Endometrium (tissue), 2 donors: ENCODE measurements at regions not wholly inside any gene's neighbourhood (a gene's known extent, or its start where the extent isn't known, plus 50 kb on each side); places are given as distances from the start of the nearest gene placed in this dataset.

Experiments used
- FAIRE-seq: peaks from 2 replicates; lab custom pipeline; 2012; peaks lifted over from hg19 to GRCh38; lab: Jason Lieb, UNC
- donor health status: control.
- donor health status: control.

DNA sequence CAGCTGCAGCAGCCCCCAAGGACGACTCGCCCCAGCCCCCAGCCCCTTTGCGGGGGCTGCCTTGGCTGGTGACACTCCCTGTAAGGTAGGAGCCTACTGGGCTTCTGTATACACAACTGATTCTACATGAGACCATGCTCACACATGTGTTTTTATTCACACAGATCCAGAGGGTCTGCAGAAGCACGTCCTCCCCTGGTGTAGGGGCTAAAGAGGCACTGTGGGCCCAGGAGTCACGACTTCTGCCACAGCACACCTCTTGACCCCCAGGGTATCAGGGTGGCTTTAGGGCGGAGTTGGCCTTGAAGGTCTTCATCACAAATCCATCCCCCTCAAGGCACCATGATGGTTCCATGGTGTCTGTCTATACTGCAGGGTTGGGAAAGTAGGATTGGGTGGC, 931.2 kb downstream of the TBC1D22A start:
- no peak for FAIRE-seq

DNA sequence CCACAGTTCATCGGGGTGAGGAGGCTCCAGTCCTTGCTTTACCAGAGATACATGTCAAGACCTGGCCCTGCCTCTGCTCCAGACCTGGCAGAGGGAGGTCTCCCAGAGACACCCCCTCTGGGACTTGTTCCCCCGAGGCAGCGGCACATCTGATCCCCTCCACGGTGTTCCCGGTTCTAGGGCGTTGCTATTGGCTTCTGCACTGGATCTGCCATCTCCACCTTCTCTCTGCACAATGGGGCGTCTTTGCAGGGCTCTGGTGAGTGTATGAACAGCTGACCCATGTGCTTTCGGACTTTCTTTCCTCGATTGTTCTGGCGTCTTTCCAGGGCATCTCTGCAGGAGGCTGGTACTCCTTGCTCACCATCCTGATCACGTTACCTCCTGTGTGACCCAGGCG, 930.4 kb downstream of the TBC1D22A start:
- no peak for FAIRE-seq

DNA sequence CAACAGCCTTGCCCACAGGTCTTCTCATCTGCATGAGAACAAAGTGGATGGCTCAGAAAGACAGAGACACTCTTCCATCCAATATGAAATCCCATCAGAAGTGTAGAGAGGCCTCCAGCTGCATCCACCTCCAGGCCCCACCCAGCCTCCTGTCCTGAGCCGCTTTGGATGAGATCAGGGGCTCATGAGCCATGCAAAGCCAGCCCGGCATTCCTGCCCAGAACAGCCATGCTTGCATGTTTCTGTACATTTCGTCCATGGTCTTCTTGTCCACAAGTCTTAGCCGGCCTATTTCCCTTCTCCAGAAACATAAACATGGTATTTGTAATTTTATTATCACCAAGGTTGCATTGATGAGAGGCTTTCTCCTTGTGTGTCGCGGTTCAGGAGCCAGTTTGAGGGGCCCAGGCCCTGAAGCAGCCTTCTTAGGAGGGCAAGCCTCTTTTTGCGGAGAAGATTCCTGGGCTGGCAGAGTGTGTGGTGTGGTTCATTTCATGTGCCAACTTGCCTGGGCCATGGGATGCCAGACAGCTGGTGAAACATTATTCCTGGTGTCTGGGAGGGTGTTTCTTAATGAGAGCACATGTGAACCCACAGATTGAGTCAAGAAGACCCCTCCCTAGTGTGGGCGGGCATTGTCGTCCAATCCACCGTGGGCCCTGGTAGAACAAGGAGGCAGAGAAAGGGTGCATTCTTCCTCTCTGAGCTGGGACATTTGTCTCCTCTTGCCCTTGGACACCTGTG, 928.9 kb downstream of the TBC1D22A start:
- no peak for FAIRE-seq

DNA sequence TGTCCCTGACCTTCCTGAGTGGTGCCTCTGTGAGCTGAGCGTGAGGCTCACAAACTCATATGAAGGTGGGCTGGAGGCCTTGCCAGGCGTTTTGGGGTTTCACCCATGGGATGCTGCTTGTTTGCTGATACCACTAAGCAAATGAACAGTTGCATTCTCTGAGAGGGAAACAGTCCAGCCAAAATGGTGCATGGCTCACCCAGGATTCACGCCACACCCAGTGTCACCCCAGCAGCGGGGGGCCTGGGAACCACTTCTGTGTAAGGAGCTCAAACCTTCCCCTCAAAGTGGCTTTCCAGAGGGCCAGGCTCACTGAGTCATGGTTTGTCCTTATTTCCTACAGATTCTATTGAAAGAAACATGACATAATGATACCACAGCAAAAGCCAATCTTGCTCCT, 928.1 kb downstream of the TBC1D22A start:
- FAIRE-seq = no peak

DNA sequence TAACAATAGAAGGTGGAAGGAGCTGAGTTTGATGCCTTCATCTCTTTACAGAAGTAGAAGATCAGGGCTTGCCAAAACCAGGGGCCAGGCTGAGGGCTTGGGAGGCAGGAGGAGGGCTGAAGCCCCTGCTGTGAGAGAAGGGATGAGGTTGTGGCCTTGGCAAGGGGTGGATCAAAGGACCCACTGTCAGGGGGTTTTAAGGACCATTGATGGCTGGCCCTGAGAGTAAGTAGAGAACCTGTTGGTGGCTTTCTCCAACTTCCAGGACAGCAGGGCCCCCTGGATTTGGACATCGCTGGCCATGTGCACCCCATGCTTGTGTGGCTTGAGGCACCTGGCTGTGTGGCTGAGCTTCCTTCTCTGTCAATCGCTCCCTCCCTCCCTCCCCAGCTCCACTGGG, 927.7 kb downstream of the TBC1D22A start:
- no peak for FAIRE-seq

DNA sequence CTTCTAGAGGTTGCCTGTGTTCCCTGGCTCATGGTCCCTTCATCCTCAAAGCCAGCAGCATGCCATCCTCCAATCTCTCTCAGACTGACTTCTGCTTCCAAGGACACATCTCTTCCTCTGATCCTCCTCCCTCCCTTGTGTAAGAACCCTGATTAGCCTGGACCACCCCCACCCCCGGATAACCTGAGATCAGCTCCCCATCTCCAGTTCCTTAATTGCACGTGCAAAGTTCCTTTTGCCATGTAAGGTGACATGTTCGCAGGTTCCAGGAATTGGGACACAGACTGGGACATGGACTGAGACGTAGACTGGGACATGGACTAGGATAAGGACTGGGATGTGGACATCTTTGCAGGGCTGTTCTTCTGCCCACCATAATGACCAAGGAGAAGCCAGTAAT, 925.3 kb downstream of the TBC1D22A start:
- FAIRE-seq = no peak

DNA sequence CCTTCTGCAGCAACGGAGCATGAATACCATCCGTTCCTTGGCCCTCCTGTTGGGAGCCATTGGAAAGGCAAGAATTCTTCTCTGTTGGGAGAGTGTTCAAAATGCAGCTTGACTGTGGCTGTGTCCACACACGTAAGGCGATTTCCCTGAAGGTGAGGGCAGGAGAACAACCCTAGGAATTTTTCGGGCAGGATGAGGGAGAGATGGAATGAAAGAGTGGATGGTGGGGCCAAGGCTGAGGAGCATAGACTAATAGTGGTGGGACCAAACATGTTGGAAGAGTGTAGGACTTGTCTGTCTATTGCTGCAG, 924.9 kb downstream of the TBC1D22A start:
- FAIRE-seq = no peak

DNA sequence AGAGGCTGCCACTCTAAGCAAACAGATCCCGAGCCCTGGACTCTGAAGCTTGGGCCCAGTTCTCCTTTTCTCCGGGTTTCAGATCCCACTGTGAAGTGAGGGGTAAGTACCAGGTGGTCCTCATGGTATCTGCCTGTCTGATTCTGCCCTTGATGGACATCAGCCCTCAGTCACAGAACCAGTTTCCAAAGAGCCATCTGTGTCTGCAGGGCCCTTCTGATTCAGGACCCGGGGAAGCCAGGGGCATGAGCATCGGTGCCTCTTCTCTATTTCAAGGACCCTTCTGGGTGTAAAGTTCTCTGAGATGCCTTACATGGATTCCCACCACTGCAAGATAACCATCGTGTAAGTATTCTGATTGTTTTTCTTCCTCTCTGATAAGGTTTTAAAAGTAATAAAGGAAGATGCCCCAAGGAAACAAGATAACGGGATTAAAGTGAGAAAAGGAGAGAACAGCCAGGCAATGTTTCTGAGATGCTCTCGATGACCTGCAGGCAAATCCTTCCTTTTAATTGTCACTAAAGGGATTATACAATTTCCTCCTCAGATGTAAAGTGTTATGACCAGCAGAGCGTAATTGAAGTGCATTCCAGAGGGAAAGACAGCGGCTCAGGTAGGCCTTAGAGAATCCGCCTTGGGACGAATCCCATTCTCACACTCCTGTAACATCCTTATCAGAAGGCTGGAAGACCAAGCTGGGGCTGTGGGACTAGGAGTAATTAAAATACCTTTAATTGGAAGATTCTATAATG, 924.3 kb downstream of the TBC1D22A start:
- FAIRE-seq = no peak

DNA sequence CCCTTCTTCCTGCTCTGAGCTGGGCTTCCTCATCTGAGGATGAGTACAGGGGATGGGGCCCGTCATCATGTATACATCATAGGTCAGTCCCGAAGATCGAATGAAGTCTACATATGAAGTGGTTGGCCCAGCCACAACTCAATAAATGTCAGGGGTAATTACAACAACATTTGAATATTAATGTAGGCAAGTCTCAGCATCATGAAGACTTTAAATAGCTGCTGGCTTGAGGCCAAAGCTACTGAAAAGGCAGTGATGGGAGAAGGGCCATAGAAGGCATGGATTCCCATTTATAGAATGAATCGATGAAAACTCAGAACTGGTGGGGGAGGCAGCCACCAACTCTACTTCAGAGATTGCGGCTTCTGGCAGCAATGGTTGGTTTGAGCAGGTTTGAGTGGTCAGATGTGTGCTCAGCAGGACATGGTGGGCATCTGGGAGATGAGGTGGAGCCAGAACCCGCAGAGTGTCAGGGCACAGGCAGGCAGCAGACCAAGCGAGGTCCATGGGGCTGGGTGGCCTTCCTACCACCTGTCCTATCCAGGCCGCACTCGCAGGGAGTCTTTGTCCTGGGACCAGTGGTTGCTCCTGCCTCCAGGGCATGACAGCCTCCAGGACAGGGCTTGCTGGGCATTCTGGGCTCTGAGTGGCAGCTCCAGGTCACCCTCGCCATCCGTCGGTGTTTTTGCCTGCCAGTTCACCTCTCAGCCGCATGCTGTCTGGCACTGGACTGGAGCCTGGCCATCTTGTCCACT, 919.1 kb downstream of the TBC1D22A start:
- no peak for FAIRE-seq

DNA sequence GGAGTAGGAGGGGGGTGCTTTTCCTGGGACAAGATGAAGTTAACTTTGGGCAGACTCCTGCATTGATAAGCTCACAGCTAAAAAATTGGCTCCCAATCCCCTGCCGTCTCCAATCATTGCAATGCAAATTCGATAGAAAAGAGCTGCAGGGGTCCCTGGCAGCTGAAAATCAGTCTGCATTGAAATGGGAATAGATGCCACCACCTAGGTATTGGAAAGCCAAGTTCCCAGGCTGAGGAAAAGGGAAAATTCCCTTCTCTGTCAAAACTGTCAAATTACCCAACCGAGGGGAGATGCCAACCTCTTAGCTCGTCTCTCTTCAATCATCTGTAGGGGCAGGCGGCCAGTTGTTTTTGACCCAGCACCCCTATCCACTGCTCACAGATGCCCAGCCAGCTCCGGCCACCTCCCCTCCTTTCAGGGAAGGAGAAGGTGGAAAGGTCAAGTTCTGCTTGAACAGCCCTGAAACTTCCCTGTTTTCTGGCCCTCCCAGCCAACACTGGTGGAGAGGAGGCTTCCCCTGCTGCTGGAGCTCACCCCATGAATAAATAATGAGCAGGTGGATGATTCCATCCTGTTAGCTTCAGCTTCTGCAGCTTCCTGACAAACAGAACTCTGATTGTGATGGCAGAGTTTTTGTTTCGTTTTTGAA, 916.3 kb downstream of the TBC1D22A start:
- FAIRE-seq = no peak

DNA sequence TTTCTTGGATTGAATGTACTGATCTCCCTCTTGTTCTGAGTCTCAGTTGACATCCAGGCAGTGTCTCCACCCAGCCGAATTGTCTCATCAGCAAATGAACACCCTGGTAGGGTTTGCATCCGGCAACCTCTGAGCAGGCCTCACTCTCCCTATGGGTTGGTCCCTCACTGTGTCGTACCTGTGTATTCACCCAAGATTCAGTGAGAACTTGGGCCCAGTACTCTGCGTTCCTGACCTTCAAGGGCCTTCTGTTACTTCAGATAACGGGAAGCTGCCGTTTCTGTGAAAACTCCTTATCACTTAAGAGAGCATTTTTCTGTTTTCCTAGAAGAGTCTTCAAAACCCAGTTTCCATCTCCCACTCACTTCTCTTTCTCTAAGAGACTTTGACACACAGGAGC, 915.6 kb downstream of the TBC1D22A start:
- no peak for FAIRE-seq

DNA sequence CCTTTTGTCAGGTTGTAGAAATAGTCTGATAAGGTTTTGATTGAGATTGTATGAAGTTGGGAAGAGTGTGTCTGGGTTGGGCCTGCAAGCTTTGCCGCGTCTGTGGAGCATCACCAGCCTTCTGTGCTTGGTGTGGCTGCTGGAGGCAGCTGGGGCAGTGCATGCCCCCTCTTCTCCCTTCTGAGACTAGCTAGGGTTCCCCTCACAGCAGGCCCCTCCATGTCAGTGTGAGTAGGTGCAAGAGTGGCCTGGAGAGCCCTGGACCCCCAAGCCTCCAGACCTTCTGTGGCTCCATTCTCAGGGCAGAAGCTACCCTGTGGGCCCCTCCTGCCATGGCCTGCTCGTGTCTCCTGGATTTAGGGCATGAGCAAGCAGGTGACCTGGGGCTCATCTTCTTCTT, 914.2 kb downstream of the TBC1D22A start:
- no peak for FAIRE-seq

DNA sequence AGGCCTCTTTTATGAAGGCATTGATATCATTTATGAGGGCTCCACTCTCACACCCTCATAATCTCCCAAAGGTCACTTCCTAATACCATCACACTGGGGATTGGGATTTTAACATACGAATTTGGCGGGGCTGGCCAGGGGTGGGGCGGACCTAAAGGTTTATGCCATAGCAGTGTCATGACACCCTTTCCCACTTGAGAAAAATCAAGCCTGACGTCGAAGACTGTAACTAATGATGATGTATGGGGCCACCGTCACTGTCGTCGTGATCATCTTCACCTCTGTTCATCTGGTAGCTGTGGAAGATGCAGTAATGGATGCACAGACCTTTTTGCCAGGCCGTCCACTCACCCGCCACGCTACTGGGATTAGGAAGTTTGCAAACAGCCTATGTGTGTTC, 912.1 kb downstream of the TBC1D22A start:
- no peak for FAIRE-seq

DNA sequence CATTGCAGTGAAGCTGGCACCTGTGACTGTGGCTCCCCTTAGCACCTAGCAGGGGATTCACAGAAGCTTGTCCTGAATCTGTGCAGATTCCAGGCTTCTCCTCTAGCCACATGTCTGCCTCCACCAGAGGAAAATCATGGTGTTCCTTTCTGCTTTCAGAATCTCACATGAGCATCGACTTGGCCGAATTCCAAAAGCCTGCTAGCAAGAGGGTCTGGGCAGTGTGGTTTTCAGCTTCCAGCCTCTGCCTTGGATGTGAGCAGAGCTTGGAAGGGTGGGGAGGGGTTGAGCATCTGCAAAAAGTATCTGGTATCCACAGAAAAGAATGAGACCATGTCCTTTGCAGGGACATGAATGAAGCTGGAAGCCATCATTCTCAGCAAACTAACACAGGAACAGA, 911.1 kb downstream of the TBC1D22A start:
- no peak for FAIRE-seq

DNA sequence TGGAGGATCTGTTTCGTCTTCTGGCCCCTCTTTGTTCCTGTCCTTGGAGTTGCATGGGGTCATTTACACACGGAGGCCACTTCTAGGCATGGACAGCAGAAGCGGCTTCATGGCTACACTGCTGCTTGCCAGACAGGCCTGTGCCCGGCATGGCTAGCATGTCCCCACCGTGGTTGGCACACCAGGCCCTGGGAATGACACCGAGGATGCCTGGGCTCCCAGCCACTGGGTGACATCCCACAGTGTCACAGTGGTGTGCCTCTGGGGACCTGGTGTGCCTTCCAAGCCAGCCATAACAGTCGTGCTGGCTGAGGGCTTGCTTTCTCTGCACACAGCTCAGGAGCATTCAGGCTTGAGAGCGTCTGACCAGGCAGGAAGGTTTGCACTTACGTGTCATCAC, 910.1 kb downstream of the TBC1D22A start:
- no peak for FAIRE-seq

DNA sequence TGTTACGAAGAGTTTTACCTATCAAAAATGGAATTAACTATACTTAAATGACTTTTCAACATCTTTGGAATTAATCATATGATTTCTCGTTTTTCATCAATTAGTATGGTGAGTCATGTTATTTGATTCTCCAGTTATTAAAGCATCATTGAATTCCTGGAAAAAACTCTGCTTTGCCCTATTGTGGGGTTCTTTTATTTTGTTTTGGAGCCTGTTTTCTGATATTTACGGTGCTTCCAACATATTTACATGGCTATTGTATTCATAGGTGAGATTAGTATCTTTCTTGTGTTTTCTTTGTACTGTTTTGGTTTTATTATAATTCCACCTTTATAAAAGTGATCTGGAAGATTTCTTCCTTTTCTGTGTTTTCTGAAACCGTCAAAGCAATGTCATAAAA, 902.7 kb downstream of the TBC1D22A start:
- FAIRE-seq = no peak

DNA sequence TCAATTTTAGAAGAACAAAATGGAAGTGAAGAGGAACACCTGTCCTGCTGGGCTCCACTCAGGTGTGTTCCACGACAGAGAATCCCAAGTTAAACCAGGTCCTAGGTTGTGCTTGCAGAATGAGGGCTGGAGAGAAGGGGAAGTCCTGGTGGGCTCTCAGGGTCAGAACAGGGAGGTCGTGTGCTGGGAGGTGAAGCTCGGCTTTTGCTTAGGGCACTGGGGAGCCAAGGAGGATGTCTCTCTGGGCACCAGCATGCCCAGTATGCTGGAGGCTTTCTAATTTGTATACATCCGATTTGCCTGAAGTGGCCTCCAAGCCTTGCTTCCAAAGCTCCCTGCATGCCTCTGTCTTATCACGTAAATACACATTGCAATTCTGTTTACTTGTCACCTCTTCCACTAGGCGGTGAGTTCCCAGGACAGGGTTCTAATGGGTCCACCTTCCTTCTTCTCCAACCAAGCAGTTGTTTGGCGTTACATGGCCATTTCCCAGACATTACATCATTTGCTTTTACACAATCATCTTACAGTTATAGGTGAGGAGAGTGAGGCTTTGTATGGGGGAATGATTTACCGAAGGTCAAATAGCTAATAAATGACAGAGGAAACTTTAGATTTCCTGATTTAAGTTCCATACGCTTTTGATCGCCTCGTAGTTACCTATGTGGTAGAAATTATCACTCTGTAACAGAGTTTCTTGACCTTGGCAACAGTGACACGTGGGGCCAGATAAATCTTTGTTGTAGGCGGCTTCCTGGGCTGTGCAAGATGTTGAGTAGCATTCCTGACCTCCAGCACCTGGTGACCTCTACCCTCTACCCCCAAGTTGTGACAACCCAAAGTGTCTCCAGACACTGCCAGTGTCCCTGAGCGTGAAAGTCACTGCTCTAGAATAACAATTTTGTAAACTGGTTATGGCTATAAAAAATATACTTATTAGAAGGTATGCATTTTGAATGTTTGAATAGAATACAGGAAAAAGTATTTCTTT, 901.5 kb downstream of the TBC1D22A start:
- FAIRE-seq = no peak

DNA sequence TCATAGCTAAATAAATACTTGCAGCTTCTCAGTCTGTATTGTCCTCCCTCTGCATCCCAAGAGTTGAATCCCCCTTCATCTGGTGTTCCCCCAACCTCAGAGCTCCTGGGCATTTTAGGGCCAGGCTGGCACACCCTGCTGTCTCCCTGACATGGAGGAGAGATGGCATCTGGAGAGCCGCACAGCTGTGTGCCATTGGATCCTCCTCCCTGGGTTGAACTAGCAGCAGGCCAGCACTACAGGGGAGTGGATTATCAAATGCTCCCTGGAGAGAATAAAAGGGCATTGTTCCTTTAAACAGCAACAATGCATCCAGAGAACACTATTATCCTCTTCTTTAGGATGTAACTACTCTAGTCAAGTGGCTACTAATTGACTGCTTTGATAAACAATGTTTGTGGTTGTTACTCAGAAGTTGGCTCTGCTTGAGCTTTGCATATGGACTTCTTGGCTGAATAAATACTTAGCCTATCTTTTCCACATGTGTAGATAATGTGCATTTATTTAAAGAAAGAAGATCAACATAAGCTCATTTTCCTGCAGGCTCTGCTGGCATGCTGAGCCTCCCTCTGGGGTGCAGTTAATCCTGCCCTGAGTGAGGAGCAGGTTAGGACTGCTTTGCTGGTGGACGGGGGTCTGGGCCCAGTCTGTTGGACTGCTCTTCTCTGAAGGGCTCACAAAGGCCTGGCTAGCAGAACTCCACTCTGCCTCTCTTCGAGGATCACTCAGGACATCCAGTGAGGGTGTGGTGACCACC, 897.2 kb downstream of the TBC1D22A start:
- FAIRE-seq = no peak

DNA sequence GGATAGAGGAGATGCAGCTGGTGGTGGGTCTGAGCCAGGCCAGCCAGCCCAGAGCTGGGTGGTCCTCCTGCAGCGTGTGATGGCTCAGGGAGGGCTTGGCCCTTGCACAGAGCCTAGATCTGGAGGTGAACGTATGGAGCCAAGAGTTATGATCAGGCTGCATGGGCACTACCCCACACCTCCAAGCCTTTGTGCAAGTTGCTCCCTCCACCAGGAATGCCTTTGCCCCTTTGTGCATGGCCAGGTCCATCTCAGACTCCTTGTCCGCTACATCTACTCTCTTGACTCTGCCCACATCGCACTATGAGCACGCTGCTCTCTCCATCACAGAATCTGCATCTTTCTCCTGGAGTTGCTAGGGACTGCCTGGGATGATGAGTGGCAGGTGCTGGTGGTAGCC, 895.7 kb downstream of the TBC1D22A start:
- FAIRE-seq = no peak

DNA sequence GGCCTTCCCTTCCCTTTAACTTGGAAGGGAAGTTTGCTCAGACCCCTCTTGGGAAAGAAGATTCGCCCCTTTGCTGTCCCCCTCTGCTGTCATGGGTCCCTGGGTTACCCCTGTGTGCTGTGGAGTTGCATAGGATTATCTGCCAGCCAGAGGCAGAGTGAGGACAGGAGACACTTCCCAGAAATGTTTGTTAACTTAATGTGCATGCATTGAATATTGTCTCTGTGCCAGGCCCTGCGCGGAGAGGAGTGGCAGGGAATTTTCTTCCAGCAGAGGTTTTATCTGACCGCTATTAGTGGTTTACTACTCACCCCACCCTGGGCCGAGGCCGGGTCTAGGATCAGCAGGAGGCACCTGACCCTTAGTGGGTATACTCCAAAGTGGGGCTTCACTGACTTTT, 894.8 kb downstream of the TBC1D22A start:
- no peak for FAIRE-seq

DNA sequence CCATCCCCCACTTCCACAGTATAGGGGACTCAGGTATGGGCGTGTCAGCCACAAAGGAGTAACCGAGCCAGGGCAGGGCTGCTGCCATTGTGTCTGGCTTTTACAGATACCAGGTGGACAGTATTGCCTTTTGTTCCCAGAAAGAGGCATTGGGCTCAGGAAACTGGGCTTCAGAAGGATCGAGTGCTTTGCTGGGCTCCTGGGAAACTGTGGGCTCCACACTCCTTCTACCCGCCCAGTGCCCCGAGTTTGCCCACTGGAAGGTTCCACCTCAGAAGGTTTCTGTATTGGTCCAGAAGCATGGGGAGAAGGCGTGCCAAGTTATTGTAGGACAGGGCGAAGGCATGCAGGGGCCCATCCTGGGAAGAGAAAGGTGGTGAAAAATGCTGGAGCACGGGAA, 894.4 kb downstream of the TBC1D22A start:
- FAIRE-seq = no peak
